HepG2 (cell line): ENCODE measurements at regions not wholly inside any gene's neighbourhood (a gene's known extent, or its start where the extent isn't known, plus 50 kb on each side); places are given as distances from the start of the nearest gene placed in this dataset.
A peak's percentile ranks its signal among the peaks of the same experiment; 100 is the strongest.

Experiments used
- ATAC-seq: fragments of 200-7000 bp; cut with Tn5 transposase; 3 replicates; pipeline ENCODE4 v1.9.1; 2020; ENCODE audit warnings: mild to moderate bottlenecking, moderate library complexity
- BruUV-seq: library from RNA; stranded (reverse); fragments of 400-500 nt; replicated peaks from 2 replicates; lab custom pipeline; 2021; lab: Mats Ljungman, UMichigan
- CTCF ChIA-PET: fragments of 300-600 bp; formaldehyde crosslinking; extraction: SDS; loops from one replicate; lab custom pipeline; 2021; ENCODE audit warnings: low total read pairs, inconsistent platforms, low intra/inter-chr PET ratio; lab: Yijun Ruan, JAX
- POLR2A ChIA-PET: fragments of 350-600 bp; sonication (Branson Sonifier 250); formaldehyde crosslinking; loops from one replicate; lab custom pipeline; 2020; ENCODE audit warnings: antibody characterized with exemption, inconsistent platforms; lab: Yijun Ruan, JAX
- DNase-seq: peaks from one replicate; pipeline ENCODE4 v3.0.0-alpha.2; 2015; ENCODE audit warnings: low spot score
- FAIRE-seq: peaks from 3 replicates; lab custom pipeline; 2011; peaks lifted over from hg19 to GRCh38; lab: Jason Lieb, UNC
- H2AFZ ChIP-seq: one replicate; pipeline ENCODE4 v1.6.1; 2011; ENCODE audit warnings: low read length, inconsistent platforms
- H3K27ac ChIP-seq: fragments of 300-600 bp; 3 replicates; pipeline ENCODE4 v1.8.0; 2011; ENCODE audit warnings: mixed run types, mild to moderate bottlenecking, mixed read lengths, low read length, inconsistent platforms; ENCODE audit not compliant: insufficient read depth; ENCODE audit errors: extremely low read length
- H3K27me3 ChIP-seq, 2 experiments: fragments of 200-600 bp in 1 of 2; 2 replicates in 1 of 2; 3 replicates in 1 of 2; pipeline versions ENCODE4 v1.6.0 to v1.8.0; 2011; ENCODE audit warnings: low read length in 2 of 2, mild to moderate bottlenecking in 2 of 2, moderate library complexity in 2 of 2, inconsistent platforms in 1 of 2; ENCODE audit not compliant: insufficient read depth in 2 of 2, control insufficient read depth in 1 of 2
- H3K36me3 ChIP-seq, 2 experiments: fragments of 200-600 bp in 1 of 2; replicated peaks in 1 of 2; 2 replicates in 1 of 2; 3 replicates in 1 of 2; pipeline versions ENCODE4 v1.5.1 to v1.8.0; 2011; ENCODE audit warnings: low read length in 2 of 2, inconsistent platforms in 1 of 2; ENCODE audit not compliant: insufficient read depth in 2 of 2, control insufficient read depth in 1 of 2
- H3K4me1 ChIP-seq: 2 replicates; pipeline ENCODE4 v1.5.1; 2012; ENCODE audit warnings: low read length, inconsistent platforms; ENCODE audit not compliant: insufficient read depth
- H3K4me2 ChIP-seq: 2 replicates; pipeline ENCODE4 v1.6.0; 2011; ENCODE audit warnings: low read depth, low read length, inconsistent platforms
- H3K4me3 ChIP-seq, 3 experiments: fragments of 200-600 bp in 1 of 3; sonication (generic), shearing (Covaris generic) in 1 of 3; replicated peaks in 1 of 3; 2 replicates each; pipeline ENCODE4 v1.5.1; 2011 to 2016; ENCODE audit warnings: low read length in 3 of 3, inconsistent platforms in 2 of 3, low read depth in 2 of 3, mild to moderate bottlenecking in 2 of 3, control low read depth in 1 of 3, mixed read lengths in 1 of 3; ENCODE audit not compliant: insufficient read depth in 1 of 3
- H3K79me2 ChIP-seq: one replicate; pipeline ENCODE4 v1.6.1; 2011; ENCODE audit warnings: low read length, inconsistent platforms; ENCODE audit not compliant: insufficient read depth
- H3K9ac ChIP-seq: 2 replicates; pipeline ENCODE4 v1.6.0; 2011; ENCODE audit warnings: mild to moderate bottlenecking, low read depth, low read length, inconsistent platforms; ENCODE audit not compliant: insufficient read depth
- H3K9me3 ChIP-seq: 2 replicates; pipeline ENCODE4 v1.5.1; 2012; ENCODE audit warnings: mild to moderate bottlenecking, low read length
- H4K20me1 ChIP-seq: 2 replicates; pipeline ENCODE4 v1.6.0; 2011; ENCODE audit warnings: inconsistent platforms, mild to moderate bottlenecking, low read length, moderate library complexity; ENCODE audit not compliant: insufficient read depth
- HIVEP1 ChIP-seq: sonication (generic); formaldehyde crosslinking; IDR thresholded peaks from 2 replicates; pipeline ENCODE4 v1.4.0; 2020; ENCODE audit warnings: mild to moderate bottlenecking, missing genetic modification reagents
- SMARCC2 ChIP-seq: fragments of 450-650 bp; IDR thresholded peaks from 2 replicates; pipeline ENCODE4 v1.6.1; 2017; ENCODE audit warnings: antibody characterized with exemption, mild to moderate bottlenecking
- ZNF549 ChIP-seq: sonication (generic); formaldehyde crosslinking; IDR thresholded peaks from 2 replicates; pipeline ENCODE4 v1.5.0; 2020; ENCODE audit warnings: missing genetic modification reagents
- WGBS: methylation state at CpG from one replicate; pipeline ENCODE4 v1.1.6; 2017; ENCODE audit warnings: low lambda C conversion rate; 5-methylcytosine and 5-hydroxymethylcytosine counted together
- in situ Hi-C: cut with HindIII; loops from 2 replicates; pipeline ENCODE4 v1.10.0; 2017; ENCODE audit warnings: low pct_unique_long_range_greater_than_20kb; ENCODE audit not compliant: extremely low pct_ligation_motif_present
- intact Hi-C: fragments of 100-400 bp; cut with micrococcal nuclease; formaldehyde crosslinking; loops from one replicate; pipeline ENCODE4 v1.10.0; 2022; ENCODE audit not compliant: unreplicated experiment
- TF ChIP-seq, protein P1 (sequence below): sonication (generic); formaldehyde crosslinking; IDR thresholded peaks from 2 replicates; pipeline ENCODE4 v1.4.0; 2020; ENCODE audit warnings: missing genetic modification reagents
- TF ChIP-seq, protein P2 (sequence below), 2 experiments: fragments of 450-650 bp in 1 of 2; sonication (generic) in 1 of 2; formaldehyde crosslinking in 1 of 2; IDR thresholded peaks; 2 replicates each; pipeline versions ENCODE4 v1.6.1 to v1.8.0; 2016 to 2022; ENCODE audit warnings: antibody characterized with exemption in 1 of 2, mild to moderate bottlenecking in 1 of 2, missing genetic modification reagents in 1 of 2

DNA sequence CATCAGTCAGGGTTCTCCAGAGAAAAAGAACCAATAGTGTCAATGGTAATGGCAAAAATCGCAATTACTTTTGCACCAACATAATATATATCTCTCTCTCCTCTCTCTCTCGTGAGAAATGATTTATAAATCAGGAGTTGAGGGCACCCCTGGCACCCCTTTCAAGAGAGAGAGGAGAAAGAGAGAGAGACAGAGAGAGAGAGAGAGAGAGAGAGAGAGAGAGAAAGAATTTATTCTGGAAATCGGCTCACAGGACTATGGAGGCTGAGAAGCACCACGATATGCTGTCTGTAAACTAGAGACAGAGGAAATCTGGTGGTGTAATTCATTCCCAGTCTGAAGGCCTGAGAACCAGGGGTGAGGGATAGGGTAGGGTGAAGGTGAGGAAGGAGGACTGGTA, 201.9 kb upstream of the MAP3K7 start:
- ATAC-seq (no peak), FAIRE-seq (no peak), DNase-seq (no peak)
- H3K9me3 ChIP-seq: no peaks in the 10 kb centered on the region
- H3K79me2 ChIP-seq: no peaks in the 10 kb centered on the region
- H3K4me3 ChIP-seq: no peak overlapping the region
- intact Hi-C loops: no loop called here
- POLR2A ChIA-PET: no interaction called here
- no peak overlapping the region for H2AFZ ChIP-seq
- no peaks in the 10 kb centered on the region for H3K4me1 ChIP-seq
- H3K36me3 ChIP-seq: no peaks in the 10 kb centered on the region
- CTCF ChIA-PET: no interaction called here
- no peaks in the 10 kb centered on the region for H3K27me3 ChIP-seq
- no peak overlapping the region for H3K4me2 ChIP-seq
- WGBS: 0% methylated on average over 4 of the region's 4 CpGs
- H3K9ac ChIP-seq: no peak overlapping the region
- in situ Hi-C loops: no loop called here
- TF ChIP-seq, protein P1, sequence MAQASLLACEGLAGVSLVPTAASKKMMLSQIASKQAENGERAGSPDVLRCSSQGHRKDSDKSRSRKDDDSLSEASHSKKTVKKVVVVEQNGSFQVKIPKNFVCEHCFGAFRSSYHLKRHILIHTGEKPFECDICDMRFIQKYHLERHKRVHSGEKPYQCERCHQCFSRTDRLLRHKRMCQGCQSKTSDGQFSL (CRISPR knock-in tag): no peak
- no peak for TF ChIP-seq HIVEP1 (CRISPR knock-in tag)
- TF ChIP-seq ZNF549: no peak
- TF ChIP-seq, protein P2, sequence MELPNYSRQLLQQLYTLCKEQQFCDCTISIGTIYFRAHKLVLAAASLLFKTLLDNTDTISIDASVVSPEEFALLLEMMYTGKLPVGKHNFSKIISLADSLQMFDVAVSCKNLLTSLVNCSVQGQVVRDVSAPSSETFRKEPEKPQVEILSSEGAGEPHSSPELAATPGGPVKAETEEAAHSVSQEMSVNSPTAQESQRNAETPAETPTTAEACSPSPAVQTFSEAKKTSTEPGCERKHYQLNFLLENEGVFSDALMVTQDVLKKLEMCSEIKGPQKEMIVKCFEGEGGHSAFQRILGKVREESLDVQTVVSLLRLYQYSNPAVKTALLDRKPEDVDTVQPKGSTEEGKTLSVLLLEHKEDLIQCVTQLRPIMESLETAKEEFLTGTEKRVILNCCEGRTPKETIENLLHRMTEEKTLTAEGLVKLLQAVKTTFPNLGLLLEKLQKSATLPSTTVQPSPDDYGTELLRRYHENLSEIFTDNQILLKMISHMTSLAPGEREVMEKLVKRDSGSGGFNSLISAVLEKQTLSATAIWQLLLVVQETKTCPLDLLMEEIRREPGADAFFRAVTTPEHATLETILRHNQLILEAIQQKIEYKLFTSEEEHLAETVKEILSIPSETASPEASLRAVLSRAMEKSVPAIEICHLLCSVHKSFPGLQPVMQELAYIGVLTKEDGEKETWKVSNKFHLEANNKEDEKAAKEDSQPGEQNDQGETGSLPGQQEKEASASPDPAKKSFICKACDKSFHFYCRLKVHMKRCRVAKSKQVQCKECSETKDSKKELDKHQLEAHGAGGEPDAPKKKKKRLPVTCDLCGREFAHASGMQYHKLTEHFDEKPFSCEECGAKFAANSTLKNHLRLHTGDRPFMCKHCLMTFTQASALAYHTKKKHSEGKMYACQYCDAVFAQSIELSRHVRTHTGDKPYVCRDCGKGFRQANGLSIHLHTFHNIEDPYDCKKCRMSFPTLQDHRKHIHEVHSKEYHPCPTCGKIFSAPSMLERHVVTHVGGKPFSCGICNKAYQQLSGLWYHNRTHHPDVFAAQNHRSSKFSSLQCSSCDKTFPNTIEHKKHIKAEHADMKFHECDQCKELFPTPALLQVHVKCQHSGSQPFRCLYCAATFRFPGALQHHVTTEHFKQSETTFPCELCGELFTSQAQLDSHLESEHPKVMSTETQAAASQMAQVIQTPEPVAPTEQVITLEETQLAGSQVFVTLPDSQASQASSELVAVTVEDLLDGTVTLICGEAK (IDR thresholded peaks at IDR 0.05): peak; percentile 24; the same call in 1 of the 2 replicates
- TF ChIP-seq, protein P2 (CRISPR knock-in tag; IDR thresholded peaks at IDR 0.05): no peak
- TF ChIP-seq SMARCC2: no peak
- TF ChIP-seq, all 625 proteins: peak for 1
- Histone ChIP-seq H4K20me1 (no peaks in the 10 kb centered on the region), H3K27ac (no peak overlapping the region)
- BruUV-seq: no TSS peak
